WTC11 (cell line): ENCODE measurements at regions not wholly inside any gene's neighbourhood (a gene's known extent, or its start where the extent isn't known, plus 50 kb on each side); places are given as distances from the start of the nearest gene placed in this dataset.

Experiments used
- HMGA2 ChIP-seq: fragments of 250-450 bp; sonication (Bioruptor Pico); IDR thresholded peaks from 2 replicates; pipeline ENCODE4 v1.4.0; 2021; ENCODE audit warnings: mild to moderate bottlenecking, moderate library complexity
- TCF7 ChIP-seq: sonication (generic); formaldehyde crosslinking; IDR thresholded peaks from 2 replicates; pipeline ENCODE4 v1.8.0; 2022; ENCODE audit warnings: mild to moderate bottlenecking, low read depth, missing genetic modification reagents, moderate library complexity
- TF ChIP-seq, protein P1 (sequence below): sonication (generic); formaldehyde crosslinking; IDR thresholded peaks from 2 replicates; pipeline ENCODE4 v1.8.0; 2022; ENCODE audit warnings: mild to moderate bottlenecking, missing genetic modification reagents
- TF ChIP-seq, protein P2 (sequence below): fragments of 200-600 bp; IDR thresholded peaks from 2 replicates; pipeline ENCODE4 v1.8.0; 2022; ENCODE audit warnings: antibody characterized with exemption
- TF ChIP-seq, protein P3 (sequence below): sonication (generic); formaldehyde crosslinking; IDR thresholded peaks from 2 replicates; pipeline ENCODE4 v1.8.1; 2023; ENCODE audit warnings: mild to moderate bottlenecking, missing genetic modification reagents
- TF ChIP-seq, protein P4 (sequence below): sonication (generic); formaldehyde crosslinking; IDR thresholded peaks from 2 replicates; pipeline ENCODE4 v1.8.1; 2022; ENCODE audit warnings: low read depth, mild to moderate bottlenecking, moderate library complexity, missing genetic modification reagents, borderline replicate concordance

DNA sequence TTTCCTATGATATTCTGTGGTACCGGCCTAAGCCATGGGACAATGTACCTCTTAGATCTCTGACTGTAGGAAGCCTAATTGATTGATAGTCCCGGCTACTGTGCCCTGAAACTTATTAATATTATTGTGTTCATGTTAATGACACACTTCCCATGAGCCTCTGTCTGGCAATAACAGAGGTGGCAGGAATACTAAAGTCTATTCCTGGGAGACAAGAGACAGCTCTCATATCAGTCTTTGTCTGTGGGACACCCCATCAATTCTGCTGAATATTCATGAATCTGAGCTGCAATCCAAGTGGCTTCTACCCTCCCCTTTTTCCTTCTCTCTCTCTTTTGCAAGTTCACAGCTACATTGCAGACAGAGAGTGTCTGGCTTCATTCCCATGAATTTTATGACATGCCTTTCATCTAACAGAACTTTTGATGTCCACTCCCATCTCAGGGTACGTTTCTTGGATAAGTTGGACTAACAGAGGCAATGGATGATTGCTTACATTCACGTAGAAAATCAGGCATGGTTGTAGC is 907.5 kb downstream of the ZPLD1 start:
- TF ChIP-seq, protein P1, sequence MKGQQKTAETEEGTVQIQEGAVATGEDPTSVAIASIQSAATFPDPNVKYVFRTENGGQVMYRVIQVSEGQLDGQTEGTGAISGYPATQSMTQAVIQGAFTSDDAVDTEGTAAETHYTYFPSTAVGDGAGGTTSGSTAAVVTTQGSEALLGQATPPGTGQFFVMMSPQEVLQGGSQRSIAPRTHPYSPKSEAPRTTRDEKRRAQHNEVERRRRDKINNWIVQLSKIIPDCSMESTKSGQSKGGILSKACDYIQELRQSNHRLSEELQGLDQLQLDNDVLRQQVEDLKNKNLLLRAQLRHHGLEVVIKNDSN, result no peak
- TF ChIP-seq, protein P2, sequence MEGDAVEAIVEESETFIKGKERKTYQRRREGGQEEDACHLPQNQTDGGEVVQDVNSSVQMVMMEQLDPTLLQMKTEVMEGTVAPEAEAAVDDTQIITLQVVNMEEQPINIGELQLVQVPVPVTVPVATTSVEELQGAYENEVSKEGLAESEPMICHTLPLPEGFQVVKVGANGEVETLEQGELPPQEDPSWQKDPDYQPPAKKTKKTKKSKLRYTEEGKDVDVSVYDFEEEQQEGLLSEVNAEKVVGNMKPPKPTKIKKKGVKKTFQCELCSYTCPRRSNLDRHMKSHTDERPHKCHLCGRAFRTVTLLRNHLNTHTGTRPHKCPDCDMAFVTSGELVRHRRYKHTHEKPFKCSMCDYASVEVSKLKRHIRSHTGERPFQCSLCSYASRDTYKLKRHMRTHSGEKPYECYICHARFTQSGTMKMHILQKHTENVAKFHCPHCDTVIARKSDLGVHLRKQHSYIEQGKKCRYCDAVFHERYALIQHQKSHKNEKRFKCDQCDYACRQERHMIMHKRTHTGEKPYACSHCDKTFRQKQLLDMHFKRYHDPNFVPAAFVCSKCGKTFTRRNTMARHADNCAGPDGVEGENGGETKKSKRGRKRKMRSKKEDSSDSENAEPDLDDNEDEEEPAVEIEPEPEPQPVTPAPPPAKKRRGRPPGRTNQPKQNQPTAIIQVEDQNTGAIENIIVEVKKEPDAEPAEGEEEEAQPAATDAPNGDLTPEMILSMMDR, result no peak
- TF ChIP-seq, protein P3, sequence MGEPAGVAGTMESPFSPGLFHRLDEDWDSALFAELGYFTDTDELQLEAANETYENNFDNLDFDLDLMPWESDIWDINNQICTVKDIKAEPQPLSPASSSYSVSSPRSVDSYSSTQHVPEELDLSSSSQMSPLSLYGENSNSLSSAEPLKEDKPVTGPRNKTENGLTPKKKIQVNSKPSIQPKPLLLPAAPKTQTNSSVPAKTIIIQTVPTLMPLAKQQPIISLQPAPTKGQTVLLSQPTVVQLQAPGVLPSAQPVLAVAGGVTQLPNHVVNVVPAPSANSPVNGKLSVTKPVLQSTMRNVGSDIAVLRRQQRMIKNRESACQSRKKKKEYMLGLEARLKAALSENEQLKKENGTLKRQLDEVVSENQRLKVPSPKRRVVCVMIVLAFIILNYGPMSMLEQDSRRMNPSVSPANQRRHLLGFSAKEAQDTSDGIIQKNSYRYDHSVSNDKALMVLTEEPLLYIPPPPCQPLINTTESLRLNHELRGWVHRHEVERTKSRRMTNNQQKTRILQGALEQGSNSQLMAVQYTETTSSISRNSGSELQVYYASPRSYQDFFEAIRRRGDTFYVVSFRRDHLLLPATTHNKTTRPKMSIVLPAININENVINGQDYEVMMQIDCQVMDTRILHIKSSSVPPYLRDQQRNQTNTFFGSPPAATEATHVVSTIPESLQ (CRISPR knock-in tag), result no peak
- TF ChIP-seq, protein P4, sequence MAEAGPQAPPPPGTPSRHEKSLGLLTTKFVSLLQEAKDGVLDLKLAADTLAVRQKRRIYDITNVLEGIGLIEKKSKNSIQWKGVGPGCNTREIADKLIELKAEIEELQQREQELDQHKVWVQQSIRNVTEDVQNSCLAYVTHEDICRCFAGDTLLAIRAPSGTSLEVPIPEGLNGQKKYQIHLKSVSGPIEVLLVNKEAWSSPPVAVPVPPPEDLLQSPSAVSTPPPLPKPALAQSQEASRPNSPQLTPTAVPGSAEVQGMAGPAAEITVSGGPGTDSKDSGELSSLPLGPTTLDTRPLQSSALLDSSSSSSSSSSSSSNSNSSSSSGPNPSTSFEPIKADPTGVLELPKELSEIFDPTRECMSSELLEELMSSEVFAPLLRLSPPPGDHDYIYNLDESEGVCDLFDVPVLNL (CRISPR knock-in tag), result no peak
- TF ChIP-seq TCF7 (CRISPR knock-in tag) (no peak), HMGA2 (CRISPR knock-in tag) (no peak)
